ENCODE measurements at regions not wholly inside any gene's neighbourhood (a gene's known extent, or its start where the extent isn't known, plus 50 kb on each side); places are given as distances from the start of the nearest gene placed in this dataset.

DNA sequence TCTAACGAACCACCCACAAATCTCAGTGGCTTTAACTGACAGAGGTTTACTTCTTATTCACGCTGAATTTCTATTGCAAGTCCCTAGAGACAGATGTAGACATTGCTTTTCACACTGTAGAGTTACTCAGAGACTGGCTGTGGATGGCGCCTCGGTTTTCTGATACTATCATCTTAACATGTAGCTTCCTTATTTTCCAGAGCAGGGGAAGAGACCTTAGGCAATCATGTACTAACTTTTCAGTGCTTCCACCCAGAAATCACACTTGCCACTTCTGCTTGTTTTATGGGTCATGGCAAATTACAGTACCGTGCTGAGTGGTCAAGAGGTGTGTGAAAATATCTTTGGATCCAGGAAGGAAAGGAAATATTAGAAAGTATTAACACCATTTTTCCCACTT, 65.4 kb downstream of the MAF start:
- TF ChIP-seq CTCF (IDR thresholded peaks at IDR 0.05; ENCODE audit: insufficient read depth, low read depth, low read length): no peak
- no peak for TF ChIP-seq EZH2 (IDR thresholded peaks at IDR 0.05; ENCODE audit: insufficient read depth, low read length)
